Stomach (tissue), 4 donors: ENCODE measurements at regions not wholly inside any gene's neighbourhood (a gene's known extent, or its start where the extent isn't known, plus 50 kb on each side); places are given as distances from the start of the nearest gene placed in this dataset.

Source experiments
- CTCF ChIP-seq, 7 experiments: fragments of 450-650 bp in 4 of 7; fragments of 200-600 bp in 3 of 7; sonication (generic) in 3 of 7; IDR thresholded peaks; one replicate each; pipeline ENCODE4 v1.5.1; 2016 to 2019; ENCODE audit warnings: antibody characterized with exemption in 7 of 7, control low read depth in 2 of 7, mild to moderate bottlenecking in 1 of 7
- EP300 ChIP-seq: sonication (generic); formaldehyde crosslinking; IDR thresholded peaks from one replicate; pipeline ENCODE4 v1.6.1; 2017; ENCODE audit warnings: antibody characterized with exemption
- POLR2A ChIP-seq, 4 donors: fragments of 450-650 bp; IDR thresholded peaks; one replicate each; pipeline ENCODE4 v1.6.1; 2016; ENCODE audit warnings: antibody characterized with exemption in 4 of 4, control low read depth in 2 of 4, mild to moderate bottlenecking in 1 of 4, moderate library complexity in 1 of 4

- no peak for TF ChIP-seq CTCF (IDR thresholded peaks at IDR 0.05)
- no peak for TF ChIP-seq POLR2A (IDR thresholded peaks at IDR 0.05)
- TF ChIP-seq EP300, result no peak
These were observed 220.1 kb downstream of the GALC start for GRCh38 chr14:87772854-87773253.
